NT2/D1 (cell line): ENCODE measurements at regions not wholly inside any gene's neighbourhood (a gene's known extent, or its start where the extent isn't known, plus 50 kb on each side); places are given as distances from the start of the nearest gene placed in this dataset.

ENCODE experiments used
- SUZ12 ChIP-seq: IDR thresholded peaks from 2 replicates; pipeline ENCODE4 v1.6.1; 2011; ENCODE audit not compliant: insufficient read length, insufficient read depth; ENCODE audit errors: extremely low read depth
- YY1 ChIP-seq: IDR thresholded peaks from 2 replicates; pipeline ENCODE4 v1.6.1; 2011; ENCODE audit not compliant: insufficient read length, insufficient read depth
- ZNF274 ChIP-seq: IDR thresholded peaks from 2 replicates; pipeline ENCODE4 v1.6.1; 2011; ENCODE audit warnings: mild to moderate bottlenecking, low read depth, low read length

DNA sequence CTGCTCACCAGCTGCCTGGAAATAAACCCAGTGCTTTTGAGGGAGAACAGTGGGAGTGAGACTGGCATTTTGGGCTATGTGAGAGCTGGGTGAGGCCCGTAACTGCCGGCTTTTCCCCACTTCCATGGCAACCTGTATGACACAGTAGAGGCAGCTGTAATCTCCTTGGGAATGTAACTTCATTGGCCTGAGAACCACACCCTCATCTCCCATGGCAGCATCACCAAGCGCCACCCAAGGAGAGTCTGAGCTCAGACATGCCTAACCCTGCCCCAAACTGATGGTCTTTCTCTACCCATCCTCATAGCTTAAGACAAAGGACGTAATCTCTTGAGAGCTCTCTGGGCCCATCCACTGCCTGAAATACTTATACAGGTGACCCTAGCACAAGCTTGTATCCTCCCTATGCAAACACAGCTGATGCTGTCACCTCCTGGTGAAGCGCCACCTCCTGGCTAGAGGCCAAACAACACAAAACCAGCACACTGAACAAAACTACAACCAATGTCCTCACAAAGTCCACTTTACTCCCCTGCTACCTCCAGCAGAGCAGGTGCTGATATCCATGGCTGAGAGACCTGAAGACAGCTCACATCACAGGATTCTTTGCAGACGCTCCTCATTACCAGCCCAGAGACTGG lies 763.4 kb upstream of the NRXN1 start:
- TF ChIP-seq ZNF274: no peak
- TF ChIP-seq YY1: no peak
- TF ChIP-seq SUZ12: no peak
